SK-N-SH (cell line): ENCODE measurements at regions not wholly inside any gene's neighbourhood (a gene's known extent, or its start where the extent isn't known, plus 50 kb on each side); places are given as distances from the start of the nearest gene placed in this dataset.

Source experiments
- CTCF ChIA-PET: fragments of 300-600, 350-600 bp; formaldehyde crosslinking; extraction: SDS; loops from one replicate; lab custom pipeline; 2021; lab: Yijun Ruan, JAX
- POLR2A ChIA-PET: fragments of 350-600 bp; sonication (Branson Sonifier 250); formaldehyde crosslinking; extraction: SDS; loops from one replicate; lab custom pipeline; 2020; ENCODE audit warnings: antibody characterized with exemption, inconsistent platforms; lab: Yijun Ruan, JAX
- DNase-seq: peaks from one replicate; pipeline ENCODE4 v3.0.0; 2012
- H2AFZ ChIP-seq: fragments of 200-600 bp; sonication (generic); 2 replicates; pipeline ENCODE4 v1.8.1; 2016; ENCODE audit warnings: antibody characterized with exemption, mild to moderate bottlenecking, low read depth
- H3F3A ChIP-seq: fragments of 200-600 bp; sonication (generic); replicated peaks from 2 replicates; pipeline ENCODE3; 2016; ENCODE audit warnings: antibody characterized with exemption, mild to moderate bottlenecking; ENCODE audit not compliant: insufficient read depth
- H3K27ac ChIP-seq, 2 experiments: fragments of 200-500 bp in 1 of 2; fragments of 200-600 bp in 1 of 2; sonication (Bioruptor generic) in 1 of 2; sonication (generic), shearing (Covaris generic) in 1 of 2; 2 replicates each; pipeline versions ENCODE4 v1.5.1 to v1.6.1; 2014 to 2016; ENCODE audit warnings: low read depth in 2 of 2, inconsistent platforms in 1 of 2, low read length in 1 of 2, mild to moderate bottlenecking in 1 of 2, mixed read lengths in 1 of 2
- H3K27me3 ChIP-seq: fragments of 200-600 bp; sonication (generic), shearing (Covaris generic); 2 replicates; pipeline ENCODE4 v1.6.1; 2016; ENCODE audit warnings: mixed run types; ENCODE audit not compliant: insufficient read depth
- H3K36me3 ChIP-seq, 2 experiments: fragments of 200-500 bp in 1 of 2; fragments of 200-600 bp in 1 of 2; sonication (Bioruptor generic) in 1 of 2; sonication (generic) in 1 of 2; replicated peaks in 1 of 2; 2 replicates each; pipeline versions ENCODE3 to v1.5.1; 2014 to 2016; ENCODE audit warnings: low read length in 1 of 2, mild to moderate bottlenecking in 1 of 2; ENCODE audit not compliant: insufficient read depth in 2 of 2, control insufficient read depth in 1 of 2
- H3K4me1 ChIP-seq, 2 experiments: fragments of 200-500 bp in 1 of 2; fragments of 200-600 bp in 1 of 2; sonication (Bioruptor generic) in 1 of 2; sonication (generic), shearing (Covaris generic) in 1 of 2; 2 replicates each; pipeline versions ENCODE4 v1.5.1 to v1.6.1; 2014 to 2016; ENCODE audit warnings: low read depth in 1 of 2, low read length in 1 of 2, mixed run types in 1 of 2; ENCODE audit not compliant: insufficient read depth in 2 of 2, control insufficient read depth in 1 of 2
- H3K4me2 ChIP-seq: fragments of 200-600 bp; sonication (generic), shearing (Covaris generic); 2 replicates; pipeline ENCODE4 v1.6.1; 2017; ENCODE audit warnings: mixed run types
- H3K4me3 ChIP-seq, 2 experiments: fragments of 200-500 bp in 1 of 2; fragments of 200-600 bp in 1 of 2; sonication (Bioruptor generic) in 1 of 2; sonication (generic), shearing (Covaris generic) in 1 of 2; 2 replicates each; pipeline versions ENCODE4 v1.5.1 to v1.8.1; 2014 to 2016; ENCODE audit warnings: low read depth in 2 of 2, inconsistent platforms in 1 of 2, low read length in 1 of 2, mild to moderate bottlenecking in 1 of 2, mixed read lengths in 1 of 2, moderate library complexity in 1 of 2
- H3K79me2 ChIP-seq: fragments of 200-600 bp; sonication (generic); 2 replicates; pipeline ENCODE4 v1.8.1; 2017; ENCODE audit warnings: mild to moderate bottlenecking; ENCODE audit not compliant: insufficient read depth
- H3K9ac ChIP-seq: fragments of 200-600 bp; sonication (generic); 2 replicates; pipeline ENCODE4 v1.6.1; 2017; ENCODE audit warnings: mixed run types
- H3K9me2 ChIP-seq: fragments of 200-600 bp; sonication (generic); 2 replicates; pipeline ENCODE4 v1.6.1; 2017; ENCODE audit warnings: mixed run types
- H3K9me3 ChIP-seq: fragments of 200-600 bp; sonication (generic); 2 replicates; pipeline ENCODE4 v1.6.1; 2017; ENCODE audit warnings: mixed run types, mild to moderate bottlenecking, moderate library complexity
- H4K20me1 ChIP-seq: fragments of 200-600 bp; sonication (generic); 2 replicates; pipeline ENCODE4 v1.6.1; 2017; ENCODE audit warnings: mild to moderate bottlenecking, mixed run types; ENCODE audit not compliant: insufficient read depth
- CHD2 ChIP-seq: fragments of 150-350 bp; IDR thresholded peaks from 2 replicates; pipeline ENCODE4 v1.6.1; 2018; ENCODE audit warnings: low read length; ENCODE audit not compliant: partially characterized antibody
- ELF1 ChIP-seq: IDR thresholded peaks from 2 replicates; pipeline ENCODE4 v1.4.0; 2012
- EP300 ChIP-seq, 2 experiments: IDR thresholded peaks; 2 replicates each; pipeline versions ENCODE4 v1.4.0 to v1.6.1; 2012; ENCODE audit warnings: borderline replicate concordance in 1 of 2, low read depth in 1 of 2, low read length in 1 of 2
- EZH2phosphoT487 ChIP-seq: fragments of 200-600 bp; sonication (generic); IDR thresholded peaks from 2 replicates; pipeline ENCODE4 v1.6.1; 2017; ENCODE audit warnings: low read depth, mixed run types, mild to moderate bottlenecking, antibody characterized with exemption, moderate library complexity, borderline replicate concordance
- FOSL2 ChIP-seq: IDR thresholded peaks from 2 replicates; pipeline ENCODE4 v1.4.0; 2012; ENCODE audit warnings: low read depth, mild to moderate bottlenecking, moderate library complexity, borderline replicate concordance
- FOXJ3 ChIP-seq: sonication (generic); formaldehyde crosslinking; IDR thresholded peaks from 2 replicates; pipeline ENCODE4 v1.5.1; 2020; ENCODE audit warnings: mild to moderate bottlenecking, missing genetic modification reagents
- FOXM1 ChIP-seq: IDR thresholded peaks from 2 replicates; pipeline ENCODE4 v1.4.0; 2012; ENCODE audit warnings: low read depth, mild to moderate bottlenecking
- GABPA ChIP-seq: IDR thresholded peaks from 2 replicates; pipeline ENCODE4 v1.4.0; 2012; ENCODE audit warnings: low read depth, mild to moderate bottlenecking
- GATA2 ChIP-seq: sonication (generic); formaldehyde crosslinking; IDR thresholded peaks from 2 replicates; pipeline ENCODE4 v1.5.0; 2020; ENCODE audit warnings: mild to moderate bottlenecking, missing genetic modification reagents
- JUND ChIP-seq: IDR thresholded peaks from 2 replicates; pipeline ENCODE4 v1.4.0; 2012
- MAX ChIP-seq: IDR thresholded peaks from 2 replicates; pipeline ENCODE4 v1.4.0; 2012; ENCODE audit warnings: low read depth
- NFIC ChIP-seq: IDR thresholded peaks from 2 replicates; pipeline ENCODE4 v1.4.0; 2012; ENCODE audit warnings: borderline replicate concordance
- POLR2AphosphoS5 ChIP-seq: IDR thresholded peaks from 2 replicates; pipeline ENCODE4 v1.6.1; 2012; ENCODE audit warnings: low read depth, low read length
- RAD21 ChIP-seq: IDR thresholded peaks from 2 replicates; pipeline ENCODE4 v1.6.1; 2012; ENCODE audit warnings: mild to moderate bottlenecking, low read length
- RFX5 ChIP-seq: IDR thresholded peaks from 2 replicates; pipeline ENCODE4 v1.6.1; 2012; ENCODE audit warnings: mild to moderate bottlenecking, improper control_type of control experiment, low read length
- RXRA ChIP-seq: IDR thresholded peaks from 2 replicates; pipeline ENCODE4 v1.4.0; 2012; ENCODE audit warnings: low read depth, mild to moderate bottlenecking, borderline replicate concordance
- SMC3 ChIP-seq: IDR thresholded peaks from 2 replicates; pipeline ENCODE4 v1.6.1; 2012; ENCODE audit warnings: low read depth, low read length, improper control_type of control experiment
- TAF1 ChIP-seq: IDR thresholded peaks from 2 replicates; pipeline ENCODE4 v1.6.1; 2012; ENCODE audit warnings: low read depth, mild to moderate bottlenecking, low read length, moderate library complexity, borderline replicate concordance
- TCF12 ChIP-seq: IDR thresholded peaks from 2 replicates; pipeline ENCODE4 v1.4.0; 2012
- TEAD4 ChIP-seq: IDR thresholded peaks from 2 replicates; pipeline ENCODE4 v1.4.0; 2012; ENCODE audit warnings: mild to moderate bottlenecking, borderline replicate concordance; ENCODE audit not compliant: insufficient read depth
- USF1 ChIP-seq: IDR thresholded peaks from 2 replicates; pipeline ENCODE4 v1.4.0; 2012; ENCODE audit warnings: low read depth, borderline replicate concordance
- WGBS: methylation state at CpG from one replicate; pipeline ENCODE4 v1.1.6; 2017; ENCODE audit warnings: low lambda C conversion rate; 5-methylcytosine and 5-hydroxymethylcytosine counted together
- TF ChIP-seq, protein P1 (sequence below): fragments of 150-350 bp; IDR thresholded peaks from 2 replicates; pipeline ENCODE4 v1.6.1; 2017; ENCODE audit warnings: antibody characterized with exemption, low read length, low read depth, borderline replicate concordance
- TF ChIP-seq, protein P2 (sequence below): IDR thresholded peaks from 2 replicates; pipeline ENCODE4 v1.6.1; 2012; ENCODE audit warnings: mild to moderate bottlenecking, low read depth, low read length, moderate library complexity

GRCh38 chr13:55566334-55566733 lies 1574.4 kb upstream of the PRR20A start:
- no peak for DNase-seq
- Histone ChIP-seq H3K4me1 (no peaks in the 10 kb centered on the region), H3K4me3 (no peak overlapping the region), H3K4me2 (no peak overlapping the region), H3K9me3 (no peaks in the 10 kb centered on the region), H2AFZ (no peak overlapping the region; the same call in 1 of the 2 replicates), H3K79me2 (no peaks in the 10 kb centered on the region), H3K27me3 (no peaks in the 10 kb centered on the region), H3K9ac (no peak overlapping the region), H3F3A (no peaks in the 10 kb centered on the region), H4K20me1 (no peaks in the 10 kb centered on the region), H3K36me3 (no peaks in the 10 kb centered on the region), H3K9me2 (no peaks in the 10 kb centered on the region), H3K27ac (no peak overlapping the region)
- ChIA-PET CTCF (interaction anchor here (0.5 kb wide), 1 partner anchor 89 kb away, joined by 3 read pairs; no protein-coding TSS in a partner anchor), POLR2A (no interaction called here)
- 38% methylated on average over 2 of the region's 2 CpGs for WGBS
- TF ChIP-seq RFX5 (no peak), SMC3 (no peak), FOSL2 (no peak), RAD21 (no peak), TEAD4 (no peak), FOXJ3 (CRISPR knock-in tag) (no peak), ELF1 (no peak), JUND (no peak), FOXM1 (no peak), TAF1 (no peak)
- TF ChIP-seq, protein P1, sequence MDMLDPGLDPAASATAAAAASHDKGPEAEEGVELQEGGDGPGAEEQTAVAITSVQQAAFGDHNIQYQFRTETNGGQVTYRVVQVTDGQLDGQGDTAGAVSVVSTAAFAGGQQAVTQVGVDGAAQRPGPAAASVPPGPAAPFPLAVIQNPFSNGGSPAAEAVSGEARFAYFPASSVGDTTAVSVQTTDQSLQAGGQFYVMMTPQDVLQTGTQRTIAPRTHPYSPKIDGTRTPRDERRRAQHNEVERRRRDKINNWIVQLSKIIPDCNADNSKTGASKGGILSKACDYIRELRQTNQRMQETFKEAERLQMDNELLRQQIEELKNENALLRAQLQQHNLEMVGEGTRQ, result no peak

DNA sequence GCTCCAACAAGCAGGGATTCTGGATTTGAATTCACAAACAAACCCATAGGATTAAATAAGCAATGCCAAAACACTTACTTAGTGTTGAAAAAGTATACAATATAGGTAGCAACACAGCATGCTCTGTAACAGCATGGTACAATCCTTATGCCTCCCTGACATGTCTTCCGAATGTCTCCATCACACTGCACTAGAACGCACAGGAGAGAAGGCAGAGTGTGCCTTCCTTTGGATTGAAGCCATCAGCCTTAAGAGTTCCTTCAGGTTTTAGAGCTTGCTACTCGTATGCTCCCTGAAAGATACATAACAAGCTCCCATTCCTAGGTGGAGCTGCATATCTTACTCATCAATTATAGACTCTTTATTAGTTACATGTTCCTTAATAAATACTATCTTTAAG lies 1573.9 kb upstream of the PRR20A start:
- no peaks in the 10 kb centered on the region for H4K20me1 ChIP-seq
- H2AFZ ChIP-seq, result no peak overlapping the region
- no peaks in the 10 kb centered on the region for H3K9me3 ChIP-seq
- no peaks in the 10 kb centered on the region for H3F3A ChIP-seq
- DNase-seq, result no peak
- 27% methylated on average over 3 of the region's 3 CpGs for WGBS
- H3K27ac ChIP-seq, result no peak overlapping the region
- TF ChIP-seq CHD2 (no peak), EZH2phosphoT487 (no peak), TAF1 (no peak), GATA2 (CRISPR knock-in tag) (no peak), POLR2AphosphoS5 (no peak), RAD21 (no peak), MAX (no peak), RXRA (no peak), FOSL2 (no peak), ELF1 (no peak), TCF12 (no peak), EP300 (IDR thresholded peaks at IDR 0.05; ENCODE audit: borderline replicate concordance in 1 of 2, low read depth in 1 of 2, low read length in 1 of 2) (no peak), SMC3 (no peak), TEAD4 (no peak), RFX5 (no peak), NFIC (no peak), USF1 (no peak), GABPA (no peak)
- TF ChIP-seq, protein P2, sequence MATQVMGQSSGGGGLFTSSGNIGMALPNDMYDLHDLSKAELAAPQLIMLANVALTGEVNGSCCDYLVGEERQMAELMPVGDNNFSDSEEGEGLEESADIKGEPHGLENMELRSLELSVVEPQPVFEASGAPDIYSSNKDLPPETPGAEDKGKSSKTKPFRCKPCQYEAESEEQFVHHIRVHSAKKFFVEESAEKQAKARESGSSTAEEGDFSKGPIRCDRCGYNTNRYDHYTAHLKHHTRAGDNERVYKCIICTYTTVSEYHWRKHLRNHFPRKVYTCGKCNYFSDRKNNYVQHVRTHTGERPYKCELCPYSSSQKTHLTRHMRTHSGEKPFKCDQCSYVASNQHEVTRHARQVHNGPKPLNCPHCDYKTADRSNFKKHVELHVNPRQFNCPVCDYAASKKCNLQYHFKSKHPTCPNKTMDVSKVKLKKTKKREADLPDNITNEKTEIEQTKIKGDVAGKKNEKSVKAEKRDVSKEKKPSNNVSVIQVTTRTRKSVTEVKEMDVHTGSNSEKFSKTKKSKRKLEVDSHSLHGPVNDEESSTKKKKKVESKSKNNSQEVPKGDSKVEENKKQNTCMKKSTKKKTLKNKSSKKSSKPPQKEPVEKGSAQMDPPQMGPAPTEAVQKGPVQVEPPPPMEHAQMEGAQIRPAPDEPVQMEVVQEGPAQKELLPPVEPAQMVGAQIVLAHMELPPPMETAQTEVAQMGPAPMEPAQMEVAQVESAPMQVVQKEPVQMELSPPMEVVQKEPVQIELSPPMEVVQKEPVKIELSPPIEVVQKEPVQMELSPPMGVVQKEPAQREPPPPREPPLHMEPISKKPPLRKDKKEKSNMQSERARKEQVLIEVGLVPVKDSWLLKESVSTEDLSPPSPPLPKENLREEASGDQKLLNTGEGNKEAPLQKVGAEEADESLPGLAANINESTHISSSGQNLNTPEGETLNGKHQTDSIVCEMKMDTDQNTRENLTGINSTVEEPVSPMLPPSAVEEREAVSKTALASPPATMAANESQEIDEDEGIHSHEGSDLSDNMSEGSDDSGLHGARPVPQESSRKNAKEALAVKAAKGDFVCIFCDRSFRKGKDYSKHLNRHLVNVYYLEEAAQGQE, result no peak
- ChIA-PET CTCF (interaction anchor here (0.5 kb wide), 1 partner anchor 89 kb away, joined by 3 read pairs; no protein-coding TSS in a partner anchor), POLR2A (no interaction called here)
- H3K36me3 ChIP-seq, result no peaks in the 10 kb centered on the region
- no peak overlapping the region for H3K9ac ChIP-seq
- H3K4me1 ChIP-seq, result no peaks in the 10 kb centered on the region
- H3K79me2 ChIP-seq, result no peaks in the 10 kb centered on the region
- no peak overlapping the region for H3K4me2 ChIP-seq
- no peaks in the 10 kb centered on the region for H3K9me2 ChIP-seq
- H3K4me3 ChIP-seq, result no peak overlapping the region
- no peaks in the 10 kb centered on the region for H3K27me3 ChIP-seq
